ENCODE measurements at regions not wholly inside any gene's neighbourhood (a gene's known extent, or its start where the extent isn't known, plus 50 kb on each side); places are given as distances from the start of the nearest gene placed in this dataset.

DNA sequence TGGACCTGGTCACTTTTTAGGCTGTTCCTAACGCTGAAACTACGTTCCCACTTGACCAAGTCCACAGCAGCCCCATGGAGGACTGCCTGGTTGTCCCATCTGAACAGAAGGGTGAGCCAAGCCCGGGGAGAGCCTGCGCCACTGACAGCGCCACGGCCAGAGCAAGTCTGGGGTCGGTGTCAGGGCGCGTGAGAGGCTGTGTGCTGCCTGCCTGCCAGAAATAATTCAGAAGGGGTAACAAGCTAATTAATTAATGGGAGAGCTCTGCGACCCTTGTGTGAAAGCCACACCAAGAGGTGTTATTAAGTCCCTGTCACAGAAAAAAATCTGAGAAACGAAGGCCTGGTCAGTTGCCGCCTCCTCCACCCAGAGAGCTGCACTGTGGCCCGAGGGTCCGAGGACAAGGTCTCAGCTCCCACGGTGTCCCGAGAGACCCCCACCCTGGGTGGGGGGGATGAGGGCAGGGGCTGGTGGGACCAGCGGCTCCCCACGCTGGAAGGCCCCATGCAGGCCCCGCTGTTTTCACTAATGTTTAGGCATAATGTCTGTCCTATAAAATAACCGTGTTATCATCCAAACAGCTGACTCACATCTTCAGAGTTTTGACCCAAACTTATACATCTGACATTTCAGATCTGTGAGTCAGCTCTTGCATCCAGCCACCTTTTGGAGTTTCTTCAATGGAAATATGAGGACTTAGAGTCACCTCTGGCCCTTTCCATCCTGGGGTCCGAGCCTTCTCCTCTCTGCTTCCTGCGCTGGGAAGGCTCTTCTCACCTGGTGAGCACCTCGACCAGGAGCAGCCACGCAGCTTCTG lies 58.5 kb downstream of the DLL1 start:
- no peaks in the 10 kb centered on the region for H3K36me3 Mint-ChIP-seq (ENCODE audit: low read depth)
- H3K4me1 Mint-ChIP-seq (ENCODE audit: low read depth) = no peaks in the 10 kb centered on the region
- no peaks in the 10 kb centered on the region for H3K9me3 Mint-ChIP-seq
- no peaks in the 10 kb centered on the region for H3K27me3 Mint-ChIP-seq (ENCODE audit: low read depth)
- no peak overlapping the region for H3K4me3 Mint-ChIP-seq
- DNase-seq (ENCODE audit: low spot score) = no peak
- no peak overlapping the region for H3K27ac Mint-ChIP-seq

DNA sequence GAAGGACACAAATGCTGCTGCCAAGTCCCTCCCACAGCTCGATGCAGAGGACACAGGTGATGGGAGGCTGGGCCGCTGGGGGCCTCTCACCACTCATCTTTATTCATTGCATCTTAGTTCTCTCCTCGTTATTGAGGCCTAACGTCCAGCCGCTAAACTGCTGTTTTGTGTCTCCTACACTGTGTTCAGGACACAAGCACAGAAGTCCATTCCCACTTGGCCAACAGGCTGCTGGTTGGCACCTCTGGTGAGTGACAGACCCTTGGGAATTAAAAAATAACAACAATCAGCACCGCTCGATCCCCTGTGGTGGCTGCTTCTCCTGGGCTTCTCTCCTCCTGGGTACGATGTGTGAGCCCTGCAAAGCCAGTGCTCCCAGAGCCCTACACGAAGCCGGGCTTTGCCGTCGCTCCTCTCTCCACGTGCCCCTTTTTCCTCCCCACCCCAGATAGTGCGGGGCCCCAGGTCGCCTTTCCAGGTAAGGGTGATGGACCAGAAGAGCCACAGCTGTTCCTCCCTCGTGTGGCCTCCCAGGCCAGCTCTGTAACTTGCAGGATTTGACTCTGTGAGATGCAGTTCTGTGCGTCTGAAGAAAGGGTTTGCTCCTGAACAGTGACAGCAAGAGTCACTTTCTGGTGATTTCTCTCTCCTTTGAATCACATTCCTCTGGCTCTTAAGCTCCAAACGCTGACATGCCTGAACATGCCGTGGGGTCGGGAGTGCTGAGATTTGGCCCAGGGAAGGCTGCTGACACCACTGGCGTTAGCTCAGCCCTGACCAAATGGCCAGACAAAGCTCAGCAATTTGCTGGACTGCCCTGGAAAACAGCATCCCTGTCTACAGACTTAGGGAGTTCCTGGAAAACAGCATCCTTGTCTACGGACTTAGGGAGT lies 59.3 kb downstream of the DLL1 start:
- no peaks in the 10 kb centered on the region for H3K4me1 Mint-ChIP-seq (ENCODE audit: low read depth)
- H3K9me3 Mint-ChIP-seq = no peaks in the 10 kb centered on the region
- H3K27ac Mint-ChIP-seq = no peak overlapping the region
- H3K4me3 Mint-ChIP-seq = no peak overlapping the region
- H3K36me3 Mint-ChIP-seq (ENCODE audit: low read depth) = no peaks in the 10 kb centered on the region
- no peaks in the 10 kb centered on the region for H3K27me3 Mint-ChIP-seq (ENCODE audit: low read depth)
- no peak for DNase-seq (ENCODE audit: low spot score)

GRCh38 chr6:170230520-170231292 lies 60.2 kb downstream of the DLL1 start:
- no peaks in the 10 kb centered on the region for H3K4me1 Mint-ChIP-seq (ENCODE audit: low read depth)

GRCh38 chr6:170229851-170230519 lies 60.9 kb downstream of the DLL1 start:
- Mint-ChIP-seq H3K36me3 (ENCODE audit: low read depth) (no peaks in the 10 kb centered on the region), H3K27ac (no peak overlapping the region), H3K4me3 (no peak overlapping the region), H3K27me3 (ENCODE audit: low read depth) (no peaks in the 10 kb centered on the region), H3K4me1 (ENCODE audit: low read depth) (no peaks in the 10 kb centered on the region), H3K9me3 (no peaks in the 10 kb centered on the region)
- no peak for DNase-seq (ENCODE audit: low spot score)

More at GRCh38 chr6:170230520-170231292, 60.2 kb downstream of the DLL1 start:
- Mint-ChIP-seq H3K36me3 (ENCODE audit: low read depth) (no peaks in the 10 kb centered on the region), H3K27ac (no peak overlapping the region), H3K9me3 (no peaks in the 10 kb centered on the region), H3K4me3 (no peak overlapping the region), H3K27me3 (ENCODE audit: low read depth) (no peaks in the 10 kb centered on the region)
- no peak for DNase-seq (ENCODE audit: low spot score)

GRCh38 chr6:170229396-170229795 lies 61.5 kb downstream of the DLL1 start:
- DNase-seq (ENCODE audit: low spot score) = no peak
- no peaks in the 10 kb centered on the region for H3K36me3 Mint-ChIP-seq (ENCODE audit: low read depth)
- no peaks in the 10 kb centered on the region for H3K9me3 Mint-ChIP-seq
- H3K4me1 Mint-ChIP-seq (ENCODE audit: low read depth) = no peaks in the 10 kb centered on the region
- H3K4me3 Mint-ChIP-seq = no peak overlapping the region
- no peaks in the 10 kb centered on the region for H3K27me3 Mint-ChIP-seq (ENCODE audit: low read depth)
- H3K27ac Mint-ChIP-seq = no peak overlapping the region

DNA sequence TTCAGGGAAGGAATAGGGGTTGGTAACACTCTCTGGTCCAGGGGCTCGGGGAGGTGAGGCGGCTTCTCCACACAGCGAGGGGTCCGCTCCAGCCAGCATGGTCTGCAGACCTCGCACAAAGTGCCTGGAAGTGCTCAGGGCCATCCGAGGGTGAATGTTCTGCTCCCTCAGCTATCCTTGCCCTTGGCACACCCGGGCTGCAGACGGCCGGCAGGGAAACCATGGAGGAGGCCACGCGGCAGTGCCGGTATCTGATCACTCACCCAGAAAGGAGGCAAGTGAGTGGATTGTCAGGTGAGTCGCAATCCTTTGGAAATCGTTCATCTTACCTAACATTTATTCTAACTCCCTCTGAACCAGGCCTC lies 62.0 kb downstream of the DLL1 start:
- no peaks in the 10 kb centered on the region for H3K4me1 Mint-ChIP-seq (ENCODE audit: low read depth)
- no peaks in the 10 kb centered on the region for H3K27me3 Mint-ChIP-seq (ENCODE audit: low read depth)
- H3K9me3 Mint-ChIP-seq = no peaks in the 10 kb centered on the region
- H3K36me3 Mint-ChIP-seq (ENCODE audit: low read depth) = no peaks in the 10 kb centered on the region
- H3K4me3 Mint-ChIP-seq = no peak overlapping the region
- DNase-seq (ENCODE audit: low spot score) = no peak
- no peak overlapping the region for H3K27ac Mint-ChIP-seq

- Mint-ChIP-seq H3K9me3 (no peaks in the 10 kb centered on the region), H3K4me1 (ENCODE audit: low read depth) (peaks cover 3% of the 10 kb centered on the region), H3K4me3 (no peak overlapping the region), H3K27me3 (ENCODE audit: low read depth) (no peaks in the 10 kb centered on the region), H3K27ac (no peak overlapping the region), H3K36me3 (ENCODE audit: low read depth) (no peaks in the 10 kb centered on the region)
- no peak for DNase-seq (ENCODE audit: low spot score)
These were observed 62.6 kb downstream of the DLL1 start for GRCh38 chr6:170227996-170228945.

- H3K27ac Mint-ChIP-seq = no peak overlapping the region
- DNase-seq (ENCODE audit: low spot score) = no peak
- no peaks in the 10 kb centered on the region for H3K9me3 Mint-ChIP-seq
- peaks cover 4% of the 10 kb centered on the region for H3K4me1 Mint-ChIP-seq (ENCODE audit: low read depth)
- H3K36me3 Mint-ChIP-seq (ENCODE audit: low read depth) = no peaks in the 10 kb centered on the region
- H3K4me3 Mint-ChIP-seq = no peak overlapping the region
- no peaks in the 10 kb centered on the region for H3K27me3 Mint-ChIP-seq (ENCODE audit: low read depth)
These were observed 63.3 kb downstream of the DLL1 start for GRCh38 chr6:170227521-170227983.

DNA sequence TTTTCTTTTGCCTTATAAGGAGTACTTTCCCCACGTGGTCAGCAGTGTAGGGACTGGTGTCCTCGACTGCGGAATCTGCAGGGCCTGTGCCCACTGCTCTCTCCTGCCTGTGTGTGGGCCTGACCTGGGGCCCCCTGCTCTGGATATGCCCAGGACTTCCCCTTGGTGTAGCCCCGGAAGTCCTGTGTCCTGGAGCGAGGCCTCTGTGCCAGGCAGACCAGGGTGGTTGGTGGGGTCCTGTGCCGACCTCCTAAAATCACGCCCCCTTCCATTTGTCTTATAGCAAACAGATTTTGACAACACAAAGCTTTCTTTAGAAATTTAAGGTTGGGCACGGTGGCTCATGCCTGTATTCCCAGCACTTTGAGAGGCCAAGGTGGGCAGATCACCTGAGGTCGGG lies 64.2 kb downstream of the DLL1 start:
- Mint-ChIP-seq H3K4me3 (no peak overlapping the region), H3K27ac (no peak overlapping the region), H3K27me3 (ENCODE audit: low read depth) (no peaks in the 10 kb centered on the region), H3K9me3 (no peaks in the 10 kb centered on the region), H3K36me3 (ENCODE audit: low read depth) (no peaks in the 10 kb centered on the region), H3K4me1 (ENCODE audit: low read depth) (peaks cover 4% of the 10 kb centered on the region)
- DNase-seq (ENCODE audit: low spot score) = no peak

DNA sequence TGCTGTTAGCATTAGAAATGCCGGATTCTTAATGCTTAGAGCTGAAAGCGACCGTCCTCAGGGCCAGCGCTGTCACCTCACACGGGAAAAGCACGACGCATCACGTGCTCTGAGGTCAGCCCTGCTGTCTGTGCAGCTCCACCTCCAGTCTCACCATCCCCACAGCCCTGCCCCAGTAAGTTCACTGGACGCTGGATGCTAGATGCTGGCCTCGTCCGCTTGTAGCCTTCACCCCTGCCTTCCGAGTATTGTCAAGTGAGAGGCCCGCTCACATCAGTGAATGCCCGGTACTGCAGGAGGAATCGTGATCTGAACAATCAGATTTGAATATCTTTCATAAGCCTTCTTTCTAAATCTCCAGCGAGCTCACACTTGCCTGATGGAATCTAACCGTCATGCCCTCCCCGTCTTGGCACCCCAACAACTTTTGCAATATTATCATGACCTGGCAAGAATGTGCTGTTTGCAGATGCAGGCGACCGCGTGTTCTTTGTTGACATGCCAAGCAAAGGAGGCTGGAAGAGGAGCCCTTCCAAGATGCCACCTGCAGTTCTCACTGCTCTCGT lies 64.9 kb downstream of the DLL1 start:
- Mint-ChIP-seq H3K4me1 (ENCODE audit: low read depth) (peaks cover 4% of the 10 kb centered on the region), H3K9me3 (no peaks in the 10 kb centered on the region), H3K36me3 (ENCODE audit: low read depth) (no peaks in the 10 kb centered on the region), H3K27me3 (ENCODE audit: low read depth) (no peaks in the 10 kb centered on the region), H3K27ac (no peak overlapping the region), H3K4me3 (no peak overlapping the region)
- DNase-seq (ENCODE audit: low spot score) = no peak

GRCh38 chr6:170224694-170225660 lies 65.9 kb downstream of the DLL1 start:
- H3K4me1 Mint-ChIP-seq (ENCODE audit: low read depth) = peaks cover 4% of the 10 kb centered on the region
- no peak overlapping the region for H3K4me3 Mint-ChIP-seq

More at GRCh38 chr6:170224694-170225660, 65.9 kb downstream of the DLL1 start:
- Mint-ChIP-seq H3K36me3 (ENCODE audit: low read depth) (no peaks in the 10 kb centered on the region), H3K27me3 (ENCODE audit: low read depth) (no peaks in the 10 kb centered on the region), H3K9me3 (no peaks in the 10 kb centered on the region), H3K27ac (no peak overlapping the region)
- no peak for DNase-seq (ENCODE audit: low spot score)

All from T-helper 2 cell treated with Interferon-gamma antibody and Interleukin-4, amounts not matched to agents 5 μg/mL and 100 μg/mL, for 36 hours (primary cell).